GM19328 (cell line): ENCODE measurements at regions not wholly inside any gene's neighbourhood (a gene's known extent, or its start where the extent isn't known, plus 50 kb on each side); places are given as distances from the start of the nearest gene placed in this dataset.
"Not testable (repeated sequence)": the region's sequence is repeated elsewhere in the genome, so short reads cannot be mapped to it uniquely, and the experiment has no call there.

Experiments used
- ATAC-seq: cut with Tn5 transposase; IDR thresholded peaks from one replicate; pipeline ENCODE4 v1.9.1; 2021; ENCODE audit warnings: mild to moderate bottlenecking, moderate library complexity; ENCODE audit not compliant: unreplicated experiment

- ATAC-seq = no peak
Observed at GRCh38 chr3:187484547-187485295, 116.5 kb downstream of the RTP4 start.

GRCh38 chr3:187481426-187481825, 113.2 kb downstream of the RTP4 start:
- ATAC-seq = no peak

GRCh38 chr3:187475613-187476012, 107.4 kb downstream of the RTP4 start:
- not testable (repeated sequence) for ATAC-seq

- ATAC-seq = no peak
Observed at GRCh38 chr3:187473778-187474406, 105.7 kb downstream of the RTP4 start.

GRCh38 chr3:187466306-187466705, 98.1 kb downstream of the RTP4 start:
- not testable (repeated sequence) for ATAC-seq

GRCh38 chr3:187465503-187465902, 97.3 kb downstream of the RTP4 start:
- ATAC-seq = no peak

- no peak for ATAC-seq
Observed at GRCh38 chr3:187464682-187465081, 96.5 kb downstream of the RTP4 start.

GRCh38 chr3:187458921-187459320, 90.7 kb downstream of the RTP4 start:
- ATAC-seq = no peak

GRCh38 chr3:187458383-187458782, 90.2 kb downstream of the RTP4 start:
- no peak for ATAC-seq

- no peak for ATAC-seq
Observed at GRCh38 chr3:187456250-187456649, 88.1 kb downstream of the RTP4 start.

GRCh38 chr3:187454085-187454815, 86.1 kb downstream of the RTP4 start:
- no peak for ATAC-seq

- no peak for ATAC-seq
Observed at GRCh38 chr3:187450431-187451190, 82.4 kb downstream of the RTP4 start.

GRCh38 chr3:187448674-187449073, 80.5 kb downstream of the RTP4 start:
- no peak for ATAC-seq

GRCh38 chr3:187447737-187448136, 79.6 kb downstream of the RTP4 start:
- no peak for ATAC-seq

GRCh38 chr3:187445356-187445755, 77.2 kb downstream of the RTP4 start:
- ATAC-seq = no peak

- ATAC-seq = no peak
Observed at GRCh38 chr3:187434524-187434923, 66.3 kb downstream of the RTP4 start.

- ATAC-seq = no peak
Observed at GRCh38 chr3:187430576-187430975, 62.4 kb downstream of the RTP4 start.
